ENCODE measurements at regions not wholly inside any gene's neighbourhood (a gene's known extent, or its start where the extent isn't known, plus 50 kb on each side); places are given as distances from the start of the nearest gene placed in this dataset.

DNA sequence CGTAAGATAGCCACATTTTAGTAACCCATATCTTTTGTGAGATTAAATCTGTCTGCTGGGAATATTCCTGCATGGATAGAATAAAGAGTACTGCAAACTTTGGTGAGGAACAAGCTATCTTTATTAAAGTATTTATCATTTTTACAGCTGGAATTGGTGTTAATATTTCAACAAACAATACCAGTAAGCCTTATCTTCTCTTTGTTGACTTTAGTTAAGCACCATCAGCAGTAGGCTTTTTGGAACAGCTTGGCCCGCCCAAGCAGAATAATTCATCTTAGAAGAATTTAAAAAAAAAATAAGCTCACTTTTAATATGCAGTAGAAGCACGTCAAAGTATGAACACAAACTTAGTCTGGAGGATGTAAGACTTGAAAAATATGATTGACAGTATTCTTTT, 917.8 kb upstream of the ADGRB3 start:
- TF ChIP-seq, protein P1, sequence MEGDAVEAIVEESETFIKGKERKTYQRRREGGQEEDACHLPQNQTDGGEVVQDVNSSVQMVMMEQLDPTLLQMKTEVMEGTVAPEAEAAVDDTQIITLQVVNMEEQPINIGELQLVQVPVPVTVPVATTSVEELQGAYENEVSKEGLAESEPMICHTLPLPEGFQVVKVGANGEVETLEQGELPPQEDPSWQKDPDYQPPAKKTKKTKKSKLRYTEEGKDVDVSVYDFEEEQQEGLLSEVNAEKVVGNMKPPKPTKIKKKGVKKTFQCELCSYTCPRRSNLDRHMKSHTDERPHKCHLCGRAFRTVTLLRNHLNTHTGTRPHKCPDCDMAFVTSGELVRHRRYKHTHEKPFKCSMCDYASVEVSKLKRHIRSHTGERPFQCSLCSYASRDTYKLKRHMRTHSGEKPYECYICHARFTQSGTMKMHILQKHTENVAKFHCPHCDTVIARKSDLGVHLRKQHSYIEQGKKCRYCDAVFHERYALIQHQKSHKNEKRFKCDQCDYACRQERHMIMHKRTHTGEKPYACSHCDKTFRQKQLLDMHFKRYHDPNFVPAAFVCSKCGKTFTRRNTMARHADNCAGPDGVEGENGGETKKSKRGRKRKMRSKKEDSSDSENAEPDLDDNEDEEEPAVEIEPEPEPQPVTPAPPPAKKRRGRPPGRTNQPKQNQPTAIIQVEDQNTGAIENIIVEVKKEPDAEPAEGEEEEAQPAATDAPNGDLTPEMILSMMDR (conservative IDR thresholded peaks at IDR 0.05) = no peak
- TF ChIP-seq EZH2 (IDR thresholded peaks at IDR 0.05; ENCODE audit: low read depth) = no peak

All from PC-9 (cell line).